HEK293 (cell line): ENCODE measurements at regions not wholly inside any gene's neighbourhood (a gene's known extent, or its start where the extent isn't known, plus 50 kb on each side); places are given as distances from the start of the nearest gene placed in this dataset.

ENCODE experiments used
- CTCF ChIA-PET: fragments of 350-600 bp; formaldehyde crosslinking; extraction: SDS; loops from one replicate; lab custom pipeline; 2021; ENCODE audit warnings: antibody characterized with exemption; lab: Yijun Ruan, JAX
- POLR2A ChIA-PET: fragments of 300-600 bp; formaldehyde crosslinking; extraction: SDS; loops from one replicate; lab custom pipeline; 2020; ENCODE audit warnings: antibody characterized with exemption, inconsistent platforms; lab: Yijun Ruan, JAX
- H3K27ac ChIP-seq: fragments of 200-500 bp; sonication (Bioruptor generic); 2 replicates; pipeline ENCODE4 v1.5.1; 2014; ENCODE audit warnings: low read depth, low read length, control low read depth, inconsistent platforms; ENCODE audit errors: extremely low read depth
- H3K36me3 ChIP-seq, 2 experiments: fragments of 200-500 bp in 1 of 2; sonication (Bioruptor generic) in 1 of 2; 1 replicate in 1 of 2; 2 replicates in 1 of 2; pipeline ENCODE4 v1.5.1; 2014 to 2017; ENCODE audit warnings: inconsistent platforms in 2 of 2, low read length in 2 of 2; ENCODE audit not compliant: control insufficient read depth in 2 of 2, insufficient read depth in 1 of 2
- H3K4me1 ChIP-seq: fragments of 200-500 bp; sonication (Bioruptor generic); 2 replicates; pipeline ENCODE4 v1.5.1; 2014; ENCODE audit warnings: mild to moderate bottlenecking, low read length, inconsistent platforms; ENCODE audit not compliant: control insufficient read depth, insufficient read depth
- H3K4me3 ChIP-seq: 2 replicates; pipeline ENCODE4 v1.5.1; 2011; ENCODE audit warnings: low read depth, mild to moderate bottlenecking, control low read depth, low read length, moderate library complexity
- H3K9me3 ChIP-seq: fragments of 200-500 bp; sonication (Bioruptor generic); 2 replicates; pipeline ENCODE4 v1.5.1; 2014; ENCODE audit warnings: low read depth, low read length, inconsistent platforms; ENCODE audit not compliant: control insufficient read depth, insufficient read depth
- FEZF1 ChIP-seq: fragments of 450-650 bp; formaldehyde crosslinking; IDR thresholded peaks from 2 replicates; pipeline ENCODE4 v1.5.1; 2016; ENCODE audit warnings: missing biosample characterization, missing genetic modification characterization
- HOXC10 ChIP-seq: sonication (generic); formaldehyde crosslinking; IDR thresholded peaks from 2 replicates; pipeline ENCODE4 v1.8.1; 2023; ENCODE audit warnings: mild to moderate bottlenecking, missing genetic modification reagents
- IKZF3 ChIP-seq: fragments of 450-650 bp; IDR thresholded peaks from 2 replicates; pipeline ENCODE4 v1.5.0; 2018; ENCODE audit warnings: missing biosample characterization, mild to moderate bottlenecking, missing genetic modification characterization, moderate library complexity
- OVOL3 ChIP-seq: fragments of 450-650 bp; formaldehyde crosslinking; IDR thresholded peaks from 2 replicates; pipeline ENCODE4 v1.5.1; 2016; ENCODE audit warnings: missing biosample characterization, missing genetic modification characterization
- SALL2 ChIP-seq: fragments of 450-650 bp; formaldehyde crosslinking; IDR thresholded peaks from 2 replicates; pipeline ENCODE4 v1.5.0; 2017; ENCODE audit warnings: missing biosample characterization, mild to moderate bottlenecking, missing genetic modification characterization, borderline replicate concordance
- SCRT1 ChIP-seq: fragments of 450-650 bp; formaldehyde crosslinking; IDR thresholded peaks from 2 replicates; pipeline ENCODE4 v1.5.1; 2016; ENCODE audit warnings: missing biosample characterization, missing genetic modification characterization, borderline replicate concordance
- ZNF138 ChIP-seq: fragments of 450-650 bp; formaldehyde crosslinking; IDR thresholded peaks from 2 replicates; pipeline ENCODE4 v1.5.1; 2016; ENCODE audit warnings: missing biosample characterization, missing genetic modification characterization, borderline replicate concordance
- ZNF174 ChIP-seq: fragments of 450-650 bp; formaldehyde crosslinking; IDR thresholded peaks from 2 replicates; pipeline ENCODE4 v1.5.0; 2017; ENCODE audit warnings: missing biosample characterization, mild to moderate bottlenecking, missing genetic modification characterization
- ZNF211 ChIP-seq: fragments of 450-650 bp; formaldehyde crosslinking; IDR thresholded peaks from 2 replicates; pipeline ENCODE4 v1.5.1; 2016; ENCODE audit warnings: low read depth, missing biosample characterization, missing genetic modification characterization
- ZNF37A ChIP-seq: fragments of 450-650 bp; IDR thresholded peaks from 2 replicates; pipeline ENCODE4 v1.5.1; 2018; ENCODE audit warnings: missing biosample characterization, missing genetic modification characterization
- ZNF404 ChIP-seq: fragments of 450-650 bp; formaldehyde crosslinking; IDR thresholded peaks from 2 replicates; pipeline ENCODE4 v1.5.1; 2017; ENCODE audit warnings: missing biosample characterization, missing genetic modification characterization
- ZNF707 ChIP-seq: fragments of 450-650 bp; formaldehyde crosslinking; IDR thresholded peaks from 2 replicates; pipeline ENCODE4 v1.5.1; 2016; ENCODE audit warnings: missing biosample characterization, missing genetic modification characterization
- ZNF777 ChIP-seq: fragments of 450-650 bp; formaldehyde crosslinking; IDR thresholded peaks from 2 replicates; pipeline ENCODE4 v1.5.1; 2017; ENCODE audit warnings: missing biosample characterization, missing genetic modification characterization, borderline replicate concordance
- TF ChIP-seq, protein P1 (sequence below): IDR thresholded peaks from 2 replicates; pipeline ENCODE4 v1.6.1; 2011; ENCODE audit warnings: mild to moderate bottlenecking, low read depth, low read length, borderline replicate concordance
- TF ChIP-seq, protein P2 (sequence below): fragments of 450-650 bp; formaldehyde crosslinking; IDR thresholded peaks from 2 replicates; pipeline ENCODE4; 2016; ENCODE audit warnings: missing biosample characterization, missing genetic modification characterization
- TF ChIP-seq, protein P3 (sequence below): fragments of 450-650 bp; IDR thresholded peaks from 2 replicates; pipeline ENCODE4 v1.5.1; 2018; ENCODE audit warnings: missing biosample characterization, missing genetic modification characterization
- TF ChIP-seq, protein P4 (sequence below): fragments of 450-650 bp; formaldehyde crosslinking; IDR thresholded peaks from 2 replicates; pipeline ENCODE4 v1.5.1; 2016; ENCODE audit warnings: missing biosample characterization, missing genetic modification characterization
- TF ChIP-seq, protein P5 (sequence below): fragments of 450-650 bp; formaldehyde crosslinking; IDR thresholded peaks from 2 replicates; pipeline ENCODE4 v1.5.1; 2016; ENCODE audit warnings: missing biosample characterization, missing genetic modification characterization

DNA sequence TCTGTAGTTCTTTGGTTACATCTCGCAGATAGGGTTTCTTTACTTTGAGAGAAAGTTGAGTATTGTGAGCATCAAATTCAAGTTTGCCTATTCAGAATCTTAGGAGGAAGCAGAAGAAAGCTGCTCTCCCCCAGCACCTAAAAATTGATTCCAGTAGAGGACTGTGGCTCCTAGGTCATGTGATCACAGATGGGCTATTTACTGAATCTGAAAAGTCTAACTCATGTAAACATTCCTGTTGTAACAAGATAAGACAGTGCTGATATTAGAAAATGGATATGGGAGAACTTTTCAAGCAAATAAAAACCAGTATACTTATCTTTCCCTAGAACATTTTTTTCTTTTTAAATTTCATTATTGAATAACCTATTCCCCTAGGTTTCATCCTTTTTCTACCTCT is 308.4 kb upstream of the SLITRK3 start:
- no peaks in the 10 kb centered on the region for H3K9me3 ChIP-seq
- H3K4me3 ChIP-seq, result no peak overlapping the region
- ChIA-PET POLR2A (no interaction called here), CTCF (no interaction called here)
- no peak for TF ChIP-seq SALL2
- H3K27ac ChIP-seq, result no peak overlapping the region
- H3K36me3 ChIP-seq, result no peaks in the 10 kb centered on the region
- H3K4me1 ChIP-seq, result no peaks in the 10 kb centered on the region

DNA sequence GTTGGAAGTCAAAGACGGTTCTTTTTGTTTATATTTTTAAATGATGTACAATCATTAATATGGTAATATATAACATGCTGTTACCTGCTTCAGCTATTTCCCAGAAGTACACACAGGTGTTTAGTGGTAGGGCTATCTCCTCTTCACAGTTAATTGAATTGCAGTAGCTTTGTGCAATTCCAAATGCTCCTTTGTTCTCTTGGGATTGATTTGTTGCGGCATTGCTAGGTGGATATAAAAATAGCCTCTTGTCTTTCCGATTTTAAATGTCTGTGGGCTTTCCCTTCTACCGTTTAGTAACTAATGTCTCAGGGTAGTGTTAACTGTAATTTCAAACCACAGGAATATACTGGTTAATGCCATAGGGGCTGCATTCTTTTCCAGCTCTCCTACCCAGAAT is 307.6 kb upstream of the SLITRK3 start:
- Histone ChIP-seq H3K36me3 (no peaks in the 10 kb centered on the region), H3K9me3 (no peaks in the 10 kb centered on the region), H3K4me3 (no peak overlapping the region), H3K4me1 (no peaks in the 10 kb centered on the region), H3K27ac (no peak overlapping the region)
- POLR2A ChIA-PET, result no interaction called here
- CTCF ChIA-PET, result interaction anchor here (0.6 kb wide), 1 partner anchor 298 kb away, joined by 3 read pairs; no protein-coding TSS in a partner anchor
- TF ChIP-seq SCRT1 (tag by site-specific recombination) (no peak), ZNF404 (tag by site-specific recombination) (no peak), IKZF3 (tag by site-specific recombination) (no peak), HOXC10 (CRISPR knock-in tag) (no peak), ZNF174 (tag by site-specific recombination) (no peak), FEZF1 (tag by site-specific recombination) (no peak), ZNF777 (no peak), ZNF37A (tag by site-specific recombination) (no peak), OVOL3 (no peak), ZNF138 (tag by site-specific recombination) (no peak), ZNF707 (tag by site-specific recombination) (no peak), ZNF211 (tag by site-specific recombination) (no peak)
- TF ChIP-seq, protein P1, sequence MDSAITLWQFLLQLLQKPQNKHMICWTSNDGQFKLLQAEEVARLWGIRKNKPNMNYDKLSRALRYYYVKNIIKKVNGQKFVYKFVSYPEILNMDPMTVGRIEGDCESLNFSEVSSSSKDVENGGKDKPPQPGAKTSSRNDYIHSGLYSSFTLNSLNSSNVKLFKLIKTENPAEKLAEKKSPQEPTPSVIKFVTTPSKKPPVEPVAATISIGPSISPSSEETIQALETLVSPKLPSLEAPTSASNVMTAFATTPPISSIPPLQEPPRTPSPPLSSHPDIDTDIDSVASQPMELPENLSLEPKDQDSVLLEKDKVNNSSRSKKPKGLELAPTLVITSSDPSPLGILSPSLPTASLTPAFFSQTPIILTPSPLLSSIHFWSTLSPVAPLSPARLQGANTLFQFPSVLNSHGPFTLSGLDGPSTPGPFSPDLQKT, result no peak
- TF ChIP-seq, protein P2, sequence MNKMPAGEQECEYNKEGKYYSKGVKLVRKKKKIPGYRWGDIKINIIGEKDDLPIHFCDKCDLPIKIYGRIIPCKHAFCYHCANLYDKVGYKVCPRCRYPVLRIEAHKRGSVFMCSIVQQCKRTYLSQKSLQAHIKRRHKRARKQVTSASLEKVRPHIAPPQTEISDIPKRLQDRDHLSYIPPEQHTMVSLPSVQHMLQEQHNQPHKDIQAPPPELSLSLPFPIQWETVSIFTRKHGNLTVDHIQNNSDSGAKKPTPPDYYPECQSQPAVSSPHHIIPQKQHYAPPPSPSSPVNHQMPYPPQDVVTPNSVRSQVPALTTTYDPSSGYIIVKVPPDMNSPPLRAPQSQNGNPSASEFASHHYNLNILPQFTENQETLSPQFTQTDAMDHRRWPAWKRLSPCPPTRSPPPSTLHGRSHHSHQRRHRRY (tag by site-specific recombination), result no peak
- TF ChIP-seq, protein P3, sequence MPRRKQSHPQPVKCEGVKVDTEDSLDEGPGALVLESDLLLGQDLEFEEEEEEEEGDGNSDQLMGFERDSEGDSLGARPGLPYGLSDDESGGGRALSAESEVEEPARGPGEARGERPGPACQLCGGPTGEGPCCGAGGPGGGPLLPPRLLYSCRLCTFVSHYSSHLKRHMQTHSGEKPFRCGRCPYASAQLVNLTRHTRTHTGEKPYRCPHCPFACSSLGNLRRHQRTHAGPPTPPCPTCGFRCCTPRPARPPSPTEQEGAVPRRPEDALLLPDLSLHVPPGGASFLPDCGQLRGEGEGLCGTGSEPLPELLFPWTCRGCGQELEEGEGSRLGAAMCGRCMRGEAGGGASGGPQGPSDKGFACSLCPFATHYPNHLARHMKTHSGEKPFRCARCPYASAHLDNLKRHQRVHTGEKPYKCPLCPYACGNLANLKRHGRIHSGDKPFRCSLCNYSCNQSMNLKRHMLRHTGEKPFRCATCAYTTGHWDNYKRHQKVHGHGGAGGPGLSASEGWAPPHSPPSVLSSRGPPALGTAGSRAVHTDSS (tag by site-specific recombination), result no peak
- TF ChIP-seq, protein P4, sequence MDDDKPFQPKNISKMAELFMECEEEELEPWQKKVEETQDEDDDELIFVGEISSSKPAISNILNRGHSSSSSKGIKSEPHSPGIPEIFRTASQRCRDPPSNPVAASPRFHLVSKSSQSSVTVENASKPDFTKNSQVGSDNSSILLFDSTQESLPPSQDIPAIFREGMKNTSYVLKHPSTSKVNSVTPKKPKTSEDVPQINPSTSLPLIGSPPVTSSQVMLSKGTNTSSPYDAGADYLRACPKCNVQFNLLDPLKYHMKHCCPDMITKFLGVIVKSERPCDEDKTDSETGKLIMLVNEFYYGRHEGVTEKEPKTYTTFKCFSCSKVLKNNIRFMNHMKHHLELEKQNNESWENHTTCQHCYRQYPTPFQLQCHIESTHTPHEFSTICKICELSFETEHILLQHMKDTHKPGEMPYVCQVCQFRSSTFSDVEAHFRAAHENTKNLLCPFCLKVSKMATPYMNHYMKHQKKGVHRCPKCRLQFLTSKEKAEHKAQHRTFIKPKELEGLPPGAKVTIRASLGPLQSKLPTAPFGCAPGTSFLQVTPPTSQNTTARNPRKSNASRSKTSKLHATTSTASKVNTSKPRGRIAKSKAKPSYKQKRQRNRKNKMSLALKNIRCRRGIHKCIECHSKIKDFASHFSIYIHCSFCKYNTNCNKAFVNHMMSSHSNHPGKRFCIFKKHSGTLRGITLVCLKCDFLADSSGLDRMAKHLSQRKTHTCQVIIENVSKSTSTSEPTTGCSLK (tag by site-specific recombination), result no peak
- TF ChIP-seq, protein P5, sequence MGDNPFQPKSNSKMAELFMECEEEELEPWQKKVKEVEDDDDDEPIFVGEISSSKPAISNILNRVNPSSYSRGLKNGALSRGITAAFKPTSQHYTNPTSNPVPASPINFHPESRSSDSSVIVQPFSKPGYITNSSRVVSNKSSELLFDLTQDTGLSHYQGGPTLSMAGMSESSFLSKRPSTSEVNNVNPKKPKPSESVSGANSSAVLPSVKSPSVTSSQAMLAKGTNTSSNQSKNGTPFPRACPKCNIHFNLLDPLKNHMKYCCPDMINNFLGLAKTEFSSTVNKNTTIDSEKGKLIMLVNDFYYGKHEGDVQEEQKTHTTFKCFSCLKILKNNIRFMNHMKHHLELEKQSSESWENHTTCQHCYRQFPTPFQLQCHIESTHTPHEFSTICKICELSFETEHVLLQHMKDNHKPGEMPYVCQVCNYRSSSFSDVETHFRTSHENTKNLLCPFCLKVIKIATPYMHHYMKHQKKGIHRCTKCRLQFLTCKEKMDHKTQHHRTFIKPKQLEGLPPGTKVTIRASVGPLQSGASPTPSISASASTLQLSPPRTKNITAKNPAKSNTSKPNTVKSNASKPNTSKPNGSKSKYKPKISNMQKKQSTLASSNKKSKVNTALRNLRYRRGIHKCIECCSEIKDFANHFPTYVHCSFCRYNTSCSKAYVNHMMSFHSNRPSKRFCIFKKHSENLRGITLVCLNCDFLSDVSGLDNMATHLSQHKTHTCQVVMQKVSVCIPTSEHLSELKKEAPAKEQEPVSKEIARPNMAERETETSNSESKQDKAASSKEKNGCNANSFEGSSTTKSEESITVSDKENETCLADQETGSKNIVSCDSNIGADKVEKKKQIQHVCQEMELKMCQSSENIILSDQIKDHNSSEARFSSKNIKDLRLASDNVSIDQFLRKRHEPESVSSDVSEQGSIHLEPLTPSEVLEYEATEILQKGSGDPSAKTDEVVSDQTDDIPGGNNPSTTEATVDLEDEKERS (tag by site-specific recombination), result no peak
